Left lung (tissue), 4 donors: ENCODE measurements at regions not wholly inside any gene's neighbourhood (a gene's known extent, or its start where the extent isn't known, plus 50 kb on each side); places are given as distances from the start of the nearest gene placed in this dataset.

ENCODE experiments used
- ATAC-seq: fragments of 200-7000 bp; cut with Tn5 transposase; one replicate; pipeline ENCODE4 v1.9.1; 2020; ENCODE audit warnings: moderate library complexity
- DNase-seq, 4 donors: peaks; one replicate each; pipeline ENCODE4 v3.0.0-alpha.2; 2013 to 2020
- H3K27ac ChIP-seq, 2 donors: fragments of 200-600 bp; sonication (generic) in 1 of 2; one replicate each; pipeline versions ENCODE4 v1.5.0 to v1.8.0; 2020 to 2021
- H3K27me3 ChIP-seq, 2 donors: fragments of 200-600 bp; sonication (generic) in 1 of 2; one replicate each; pipeline versions ENCODE4 v1.5.0 to v1.8.0; 2020 to 2021
- H3K36me3 ChIP-seq, 2 donors: fragments of 200-600 bp; sonication (generic) in 1 of 2; one replicate each; pipeline versions ENCODE4 v1.5.0 to v1.8.0; 2020 to 2021
- H3K4me1 ChIP-seq, 2 donors: fragments of 200-600 bp; one replicate each; pipeline ENCODE4 v1.8.0; 2021
- H3K4me3 ChIP-seq, 2 donors: fragments of 200-600 bp; sonication (generic) in 1 of 2; one replicate each; pipeline versions ENCODE4 v1.5.0 to v1.8.0; 2020 to 2021; ENCODE audit warnings: mild to moderate bottlenecking in 1 of 2
- H3K9me3 ChIP-seq, 2 donors: fragments of 200-600 bp; sonication (generic) in 1 of 2; one replicate each; pipeline versions ENCODE4 v1.5.0 to v1.8.0; 2020 to 2021
- intact Hi-C, 2 donors: fragments of 100-400 bp; cut with DNase I; formaldehyde crosslinking; loops; one replicate each; pipeline versions ENCODE4 v1.11.2 to v1.14.2; 2022
- TF ChIP-seq, protein P1 (sequence below), 2 donors: fragments of 200-600 bp; sonication (generic) in 1 of 2; IDR thresholded peaks; one replicate each; pipeline versions ENCODE4 v1.5.0 to v1.8.0; 2021; ENCODE audit warnings: antibody characterized with exemption in 2 of 2
- donor health status: DM: no; HTN: yes; CAD: no.
- donor health status: DM: no; HTN: no; CAD: no.

GRCh38 chr13:104993708-104994107 lies 1541.8 kb downstream of the EFNB2 start:
- DNase-seq (no peak), ATAC-seq (no peak)
- Histone ChIP-seq H3K27me3 (no peaks in the 10 kb centered on the region), H3K9me3 (no peaks in the 10 kb centered on the region), H3K4me1 (no peaks in the 10 kb centered on the region), H3K36me3 (no peaks in the 10 kb centered on the region), H3K4me3 (no peak overlapping the region), H3K27ac (no peak overlapping the region)
- TF ChIP-seq, protein P1, sequence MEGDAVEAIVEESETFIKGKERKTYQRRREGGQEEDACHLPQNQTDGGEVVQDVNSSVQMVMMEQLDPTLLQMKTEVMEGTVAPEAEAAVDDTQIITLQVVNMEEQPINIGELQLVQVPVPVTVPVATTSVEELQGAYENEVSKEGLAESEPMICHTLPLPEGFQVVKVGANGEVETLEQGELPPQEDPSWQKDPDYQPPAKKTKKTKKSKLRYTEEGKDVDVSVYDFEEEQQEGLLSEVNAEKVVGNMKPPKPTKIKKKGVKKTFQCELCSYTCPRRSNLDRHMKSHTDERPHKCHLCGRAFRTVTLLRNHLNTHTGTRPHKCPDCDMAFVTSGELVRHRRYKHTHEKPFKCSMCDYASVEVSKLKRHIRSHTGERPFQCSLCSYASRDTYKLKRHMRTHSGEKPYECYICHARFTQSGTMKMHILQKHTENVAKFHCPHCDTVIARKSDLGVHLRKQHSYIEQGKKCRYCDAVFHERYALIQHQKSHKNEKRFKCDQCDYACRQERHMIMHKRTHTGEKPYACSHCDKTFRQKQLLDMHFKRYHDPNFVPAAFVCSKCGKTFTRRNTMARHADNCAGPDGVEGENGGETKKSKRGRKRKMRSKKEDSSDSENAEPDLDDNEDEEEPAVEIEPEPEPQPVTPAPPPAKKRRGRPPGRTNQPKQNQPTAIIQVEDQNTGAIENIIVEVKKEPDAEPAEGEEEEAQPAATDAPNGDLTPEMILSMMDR (IDR thresholded peaks at IDR 0.05), result no peak
- intact Hi-C loops, result no loop called here

DNA sequence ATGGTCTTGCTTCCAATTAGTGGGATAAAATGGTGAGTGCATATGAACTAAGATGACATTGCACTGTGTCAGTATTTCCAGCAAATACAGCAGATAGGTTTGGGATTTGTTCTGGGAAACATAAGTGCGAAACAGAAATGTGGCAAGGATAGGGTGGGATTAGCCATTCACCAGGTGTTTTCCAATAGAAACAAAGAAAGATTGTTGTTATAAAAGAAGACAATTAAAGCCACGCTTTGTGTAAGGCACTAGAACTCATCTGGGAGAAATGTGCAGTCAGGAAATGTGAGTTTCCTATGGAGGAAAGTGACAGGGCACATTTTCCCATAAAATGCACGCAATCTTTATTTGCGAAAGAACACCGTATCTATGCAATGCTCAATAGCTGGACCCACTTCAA lies 1547.8 kb downstream of the EFNB2 start:
- DNase-seq (no peak), ATAC-seq (no peak)
- TF ChIP-seq, protein P1 (IDR thresholded peaks at IDR 0.05), result no peak
- Histone ChIP-seq H3K27me3 (no peaks in the 10 kb centered on the region), H3K4me3 (no peak overlapping the region), H3K4me1 (no peaks in the 10 kb centered on the region), H3K36me3 (no peaks in the 10 kb centered on the region), H3K9me3 (no peaks in the 10 kb centered on the region), H3K27ac (no peak overlapping the region)
- intact Hi-C loops, result no loop called here

DNA sequence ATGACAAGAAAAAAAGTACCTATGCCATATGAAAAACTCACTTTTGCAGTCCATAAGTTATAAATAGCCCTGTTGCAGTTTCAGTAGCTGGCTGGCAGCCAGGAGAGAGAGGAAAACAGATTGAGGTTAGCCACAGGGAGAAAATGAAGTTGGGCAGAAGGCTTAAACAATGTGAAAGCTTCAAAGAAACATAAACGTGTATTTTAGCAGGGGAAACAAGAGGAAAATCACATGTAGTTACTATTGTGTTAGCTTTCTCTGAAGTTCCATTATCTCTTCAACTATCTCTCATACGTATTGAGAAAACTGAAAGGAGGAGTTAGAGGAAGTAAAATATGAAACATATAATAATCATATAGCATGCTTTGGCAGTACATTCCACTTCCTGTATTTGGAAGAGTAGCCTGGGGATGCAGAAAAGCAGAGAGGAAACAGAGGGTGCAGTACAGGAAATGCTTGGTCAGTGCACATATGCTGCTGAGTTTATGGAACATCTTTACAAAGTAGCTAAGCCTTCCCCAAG lies 1551.1 kb downstream of the EFNB2 start:
- Histone ChIP-seq H3K36me3 (no peaks in the 10 kb centered on the region), H3K4me3 (no peak overlapping the region), H3K27me3 (no peaks in the 10 kb centered on the region), H3K27ac (peak overlapping the region in 1 of 2 donors; percentile 31), H3K9me3 (no peaks in the 10 kb centered on the region), H3K4me1 (no peaks in the 10 kb centered on the region)
- TF ChIP-seq, protein P1 (IDR thresholded peaks at IDR 0.05), result no peak
- intact Hi-C loops, result no loop called here
- DNase-seq, result peak in 1 of 4 donors; percentile 66
- ATAC-seq, result peak; percentile 67

DNA sequence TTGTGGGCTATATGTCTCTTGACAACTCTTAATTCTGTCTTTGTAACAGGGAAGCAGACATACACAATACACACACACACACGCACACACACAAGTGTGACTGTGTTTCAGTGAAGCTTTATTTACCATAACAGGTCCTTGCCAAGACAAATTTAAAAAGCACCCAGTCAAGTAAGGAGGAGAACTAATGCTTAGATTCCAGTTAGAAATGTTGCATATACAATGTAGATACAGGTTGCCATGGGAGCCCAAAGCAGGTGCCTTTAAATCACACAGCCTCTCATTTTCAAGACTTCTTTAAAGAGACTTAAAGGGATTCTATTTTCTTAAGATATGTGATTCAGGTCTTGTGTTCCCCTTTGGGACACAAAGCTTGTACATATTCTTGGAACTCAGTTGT lies 1551.9 kb downstream of the EFNB2 start:
- TF ChIP-seq, protein P1 (IDR thresholded peaks at IDR 0.05), result no peak
- no peaks in the 10 kb centered on the region for H3K27me3 ChIP-seq
- no peak overlapping the region for H3K4me3 ChIP-seq
- DNase-seq (no peak), ATAC-seq (no peak)
- intact Hi-C loops, result no loop called here
- no peaks in the 10 kb centered on the region for H3K9me3 ChIP-seq
- no peaks in the 10 kb centered on the region for H3K4me1 ChIP-seq
- H3K27ac ChIP-seq, result no peak overlapping the region
- no peaks in the 10 kb centered on the region for H3K36me3 ChIP-seq

DNA sequence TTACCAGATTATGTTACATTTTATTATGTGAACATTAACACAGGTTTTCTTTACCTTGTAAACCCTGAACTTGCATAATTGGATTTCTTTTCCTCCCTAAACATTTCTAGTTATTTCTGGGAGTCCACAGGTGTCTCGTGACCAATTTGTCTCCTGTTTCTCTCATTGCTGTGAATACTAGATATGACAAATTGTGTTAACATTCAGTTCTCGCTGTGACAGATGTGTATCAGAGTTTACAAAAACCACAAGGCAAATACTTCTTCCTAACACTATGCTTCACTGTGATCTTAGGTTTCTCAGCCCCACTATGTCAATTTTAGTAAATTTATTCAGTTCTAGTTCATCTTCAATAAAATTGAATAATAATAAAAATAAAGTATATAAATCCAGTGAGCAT lies 1554.9 kb downstream of the EFNB2 start:
- Histone ChIP-seq H3K4me1 (no peaks in the 10 kb centered on the region), H3K4me3 (no peak overlapping the region), H3K36me3 (no peaks in the 10 kb centered on the region), H3K27ac (no peak overlapping the region), H3K9me3 (no peaks in the 10 kb centered on the region), H3K27me3 (no peaks in the 10 kb centered on the region)
- ATAC-seq (no peak), DNase-seq (no peak)
- TF ChIP-seq, protein P1 (IDR thresholded peaks at IDR 0.05), result no peak
- intact Hi-C loops, result no loop called here
